Natural killer cell treated with Interleukin-12 subunit alpha and Interleukin-12 subunit beta and Interleukin-15 and Interleukin-18, amount 100 ng/mL, for 72 hours (primary cell): ENCODE measurements at regions not wholly inside any gene's neighbourhood (a gene's known extent, or its start where the extent isn't known, plus 50 kb on each side); places are given as distances from the start of the nearest gene placed in this dataset.

ENCODE experiments used
- ATAC-seq, 2 donors: fragments of 150-1000 bp; cut with Tn5 transposase in 1 of 2; sonication (Bioruptor Pico), chemical (Tn5 transposase) in 1 of 2; 2 replicates each; pipeline ENCODE4 v1.10.0; 2021
- DNase-seq: peaks from one replicate; pipeline ENCODE4 v3.0.0; 2022; ENCODE audit warnings: low spot score
- H3K27ac Mint-ChIP-seq, 2 donors: 1 replicate in 1 of 2; 2 replicates in 1 of 2; pipeline ENCODE4 v1.8.0; 2022; ENCODE audit warnings: mixed read lengths in 2 of 2, mild to moderate bottlenecking in 1 of 2, moderate library complexity in 1 of 2
- H3K27me3 Mint-ChIP-seq, 2 donors: 1 replicate in 1 of 2; 2 replicates in 1 of 2; pipeline ENCODE4 v1.8.0; 2022; ENCODE audit warnings: mixed read lengths in 2 of 2
- H3K36me3 Mint-ChIP-seq: one replicate; pipeline ENCODE4 v1.8.0; 2022; ENCODE audit warnings: mixed read lengths
- H3K4me1 Mint-ChIP-seq, 2 donors: 1 replicate in 1 of 2; 2 replicates in 1 of 2; pipeline ENCODE4 v1.8.0; 2022; ENCODE audit warnings: low read depth in 2 of 2, mixed read lengths in 2 of 2, mild to moderate bottlenecking in 1 of 2
- H3K4me3 Mint-ChIP-seq: one replicate; pipeline ENCODE4 v1.8.0; 2022; ENCODE audit warnings: mixed read lengths
- H3K9me3 Mint-ChIP-seq: 2 replicates; pipeline ENCODE4 v1.8.0; 2022; ENCODE audit warnings: mixed read lengths

DNA sequence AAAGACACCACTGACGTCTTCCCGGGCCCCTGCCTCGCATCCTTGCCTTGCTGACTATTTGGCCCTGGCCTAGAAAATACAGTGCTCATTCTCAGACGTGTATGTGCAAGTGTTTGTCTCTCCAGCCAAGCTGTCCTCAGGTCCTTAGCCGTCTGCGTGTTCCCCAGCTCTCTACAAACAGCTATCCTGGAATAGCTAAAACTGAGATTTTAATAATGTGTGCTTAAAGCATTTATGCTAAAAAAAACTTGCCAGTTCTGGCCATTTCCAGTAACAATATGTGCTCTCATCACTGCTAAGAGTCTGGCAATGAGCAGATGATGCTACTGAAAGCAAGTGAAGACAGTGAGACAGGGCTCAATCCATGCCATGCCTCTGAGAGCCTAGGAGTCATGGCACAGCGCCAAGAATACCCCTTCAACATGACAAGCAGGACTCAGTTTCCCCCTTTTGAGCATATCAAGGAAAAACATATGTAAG is 55.7 kb downstream of the IRF2BP2 start:
- H3K27me3 Mint-ChIP-seq: peaks cover 0 to 8% of the 10 kb centered on the region in 2 donors
- H3K36me3 Mint-ChIP-seq: no peaks in the 10 kb centered on the region
- no peaks in the 10 kb centered on the region for H3K9me3 Mint-ChIP-seq
- DNase-seq: no peak
- no peaks in the 10 kb centered on the region for H3K4me1 Mint-ChIP-seq
- no peak for ATAC-seq
- peak overlapping the region in 1 of 2 donors; percentile 25 for H3K27ac Mint-ChIP-seq
- no peak overlapping the region for H3K4me3 Mint-ChIP-seq

DNA sequence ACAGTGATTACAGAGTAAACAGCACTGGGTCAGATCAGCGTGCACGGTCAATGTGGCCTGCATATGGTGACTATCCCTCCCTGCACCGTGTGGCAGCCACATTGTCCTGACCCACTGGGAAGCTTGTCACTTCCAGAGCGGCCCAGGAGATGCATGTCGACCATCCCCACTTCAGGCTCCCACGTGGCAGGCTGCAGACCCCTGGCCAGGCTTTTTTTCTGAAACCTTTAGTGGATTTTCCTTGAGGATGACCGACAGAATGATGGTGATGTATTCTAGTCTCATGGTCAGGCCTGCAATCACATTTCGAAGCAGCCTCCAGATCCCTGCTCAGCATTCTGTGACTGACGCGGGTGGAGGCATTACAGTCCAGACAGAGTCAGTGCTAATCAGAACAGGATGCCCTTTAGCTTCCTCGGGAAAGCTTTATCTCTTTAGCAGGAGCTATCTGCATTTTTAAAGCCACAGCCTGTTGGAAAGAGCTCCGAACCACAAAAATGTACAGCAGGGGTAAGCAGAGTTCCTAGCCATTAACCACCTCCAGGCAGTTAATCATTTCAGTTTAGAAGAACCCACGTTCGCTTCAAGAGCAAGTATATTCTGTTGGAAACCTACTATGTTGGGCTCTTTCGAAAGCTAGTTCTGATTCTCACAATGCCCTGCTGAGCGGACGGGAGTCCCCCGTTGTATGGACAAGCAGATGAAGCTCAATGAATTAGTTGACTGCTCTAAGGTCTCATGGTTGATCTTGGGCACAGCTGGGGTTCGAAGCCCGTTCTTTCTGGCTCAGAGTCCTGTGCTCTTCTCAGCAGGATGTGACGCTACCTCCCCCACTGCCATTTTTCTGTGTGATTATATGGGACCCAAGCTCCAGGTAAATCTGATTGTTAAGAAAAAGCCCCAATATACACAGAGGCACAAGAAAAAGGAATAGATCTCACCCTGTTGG is 56.5 kb downstream of the IRF2BP2 start:
- no peaks in the 10 kb centered on the region for H3K36me3 Mint-ChIP-seq

DNA sequence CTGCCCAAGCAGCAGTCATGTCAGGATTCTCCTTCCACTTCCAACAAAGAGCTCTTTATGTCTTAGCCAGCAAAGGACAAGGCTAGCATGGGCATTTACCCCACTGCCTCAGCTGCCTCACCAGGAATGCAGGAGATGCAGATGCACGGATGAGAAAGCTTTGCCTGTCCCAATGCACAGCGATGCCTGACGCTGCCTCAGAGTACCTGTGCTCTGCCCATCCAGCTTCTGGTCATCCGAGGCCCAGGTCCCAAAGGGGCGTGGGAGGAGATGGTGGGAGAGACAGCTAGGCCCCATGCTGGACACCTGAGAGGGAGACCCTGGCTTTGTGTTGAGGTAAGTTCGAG is 59.0 kb downstream of the IRF2BP2 start:
- ATAC-seq (peak in 1 of 2 donors; percentile 27), DNase-seq (no peak)
- Mint-ChIP-seq H3K27me3 (peaks cover 0 to 8% of the 10 kb centered on the region in 2 donors), H3K4me3 (no peak overlapping the region), H3K36me3 (no peaks in the 10 kb centered on the region), H3K27ac (no peak overlapping the region), H3K4me1 (no peaks in the 10 kb centered on the region), H3K9me3 (no peaks in the 10 kb centered on the region)

More for the DNA sequence above, 56.5 kb downstream of the IRF2BP2 start:
- Mint-ChIP-seq H3K27me3 (peaks cover 0 to 8% of the 10 kb centered on the region in 2 donors), H3K4me1 (no peaks in the 10 kb centered on the region), H3K9me3 (no peaks in the 10 kb centered on the region), H3K27ac (peak overlapping the region in 1 of 2 donors; percentile 36), H3K4me3 (no peak overlapping the region)
- no peak for ATAC-seq
- no peak for DNase-seq

DNA sequence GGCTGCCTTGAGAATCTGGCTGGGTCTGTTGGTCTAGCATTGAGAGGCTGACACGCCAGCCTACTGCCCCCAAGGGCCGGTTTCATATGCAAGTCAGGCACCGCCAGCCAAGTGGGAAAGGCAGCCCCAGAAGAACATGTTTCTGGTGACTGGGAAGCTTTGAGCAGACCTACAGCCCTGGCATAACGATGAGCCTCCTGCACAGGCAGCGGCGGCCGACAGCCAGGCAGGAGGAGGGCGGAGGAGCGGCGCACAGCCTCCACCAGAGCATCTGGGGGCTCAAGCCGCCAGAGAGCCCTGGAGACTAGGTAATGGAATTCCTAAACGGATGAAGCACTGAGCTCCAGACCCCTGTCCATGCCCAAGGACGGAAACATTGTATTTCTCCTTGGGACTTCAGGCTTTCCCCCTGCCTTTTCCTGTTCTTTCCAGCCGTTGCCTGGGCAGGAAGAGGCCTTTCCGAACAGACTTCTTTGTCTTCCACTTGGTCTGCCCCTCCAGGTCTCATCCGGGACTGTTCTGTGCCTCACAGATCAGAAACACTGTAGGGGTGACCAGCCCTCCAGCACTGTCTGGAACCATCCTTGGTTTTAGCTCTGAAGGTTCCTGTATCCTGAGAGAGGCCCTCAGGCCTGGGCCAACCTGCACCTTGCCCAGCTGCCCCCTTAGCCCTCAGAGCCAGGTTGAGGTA is 59.5 kb downstream of the IRF2BP2 start:
- DNase-seq (no peak), ATAC-seq (peak; percentile 38 to 45)
- Mint-ChIP-seq H3K27me3 (peaks cover 0 to 8% of the 10 kb centered on the region in 2 donors), H3K27ac (no peak overlapping the region), H3K4me3 (no peak overlapping the region), H3K4me1 (no peaks in the 10 kb centered on the region), H3K36me3 (no peaks in the 10 kb centered on the region), H3K9me3 (no peaks in the 10 kb centered on the region)

DNA sequence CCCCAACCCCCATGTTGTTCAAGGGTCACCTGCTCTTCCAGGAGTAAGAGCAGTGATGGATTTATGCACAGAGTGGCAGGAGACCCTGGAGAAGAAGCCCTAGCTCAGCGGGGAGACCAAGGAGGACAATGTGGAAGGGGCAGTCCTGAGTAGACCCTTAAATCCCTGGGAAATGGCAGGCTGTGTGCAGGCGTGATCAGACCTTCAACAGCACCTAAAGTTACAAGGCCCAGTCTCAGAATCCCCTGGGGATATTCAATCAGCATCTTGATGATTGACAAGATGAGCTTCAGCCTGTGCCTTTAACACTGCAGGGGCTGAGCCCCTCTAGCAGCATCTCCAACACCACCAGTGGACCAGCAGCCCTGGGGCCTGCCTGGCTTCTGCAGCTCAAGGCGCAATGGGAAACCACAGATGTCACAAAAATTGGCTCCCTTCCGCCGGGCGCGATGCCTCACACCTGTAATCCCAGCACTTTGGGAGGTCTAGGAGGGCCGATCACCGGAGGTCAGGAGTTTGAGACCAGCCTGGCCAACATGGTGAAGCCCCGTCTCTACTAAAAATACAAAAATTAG is 60.4 kb downstream of the IRF2BP2 start:
- ATAC-seq: no peak
- Mint-ChIP-seq H3K27me3 (peaks cover 0 to 14% of the 10 kb centered on the region in 2 donors), H3K27ac (no peak overlapping the region), H3K36me3 (no peaks in the 10 kb centered on the region), H3K9me3 (no peaks in the 10 kb centered on the region), H3K4me3 (no peak overlapping the region), H3K4me1 (peaks cover 0 to 8% of the 10 kb centered on the region in 2 donors)
- no peak for DNase-seq

DNA sequence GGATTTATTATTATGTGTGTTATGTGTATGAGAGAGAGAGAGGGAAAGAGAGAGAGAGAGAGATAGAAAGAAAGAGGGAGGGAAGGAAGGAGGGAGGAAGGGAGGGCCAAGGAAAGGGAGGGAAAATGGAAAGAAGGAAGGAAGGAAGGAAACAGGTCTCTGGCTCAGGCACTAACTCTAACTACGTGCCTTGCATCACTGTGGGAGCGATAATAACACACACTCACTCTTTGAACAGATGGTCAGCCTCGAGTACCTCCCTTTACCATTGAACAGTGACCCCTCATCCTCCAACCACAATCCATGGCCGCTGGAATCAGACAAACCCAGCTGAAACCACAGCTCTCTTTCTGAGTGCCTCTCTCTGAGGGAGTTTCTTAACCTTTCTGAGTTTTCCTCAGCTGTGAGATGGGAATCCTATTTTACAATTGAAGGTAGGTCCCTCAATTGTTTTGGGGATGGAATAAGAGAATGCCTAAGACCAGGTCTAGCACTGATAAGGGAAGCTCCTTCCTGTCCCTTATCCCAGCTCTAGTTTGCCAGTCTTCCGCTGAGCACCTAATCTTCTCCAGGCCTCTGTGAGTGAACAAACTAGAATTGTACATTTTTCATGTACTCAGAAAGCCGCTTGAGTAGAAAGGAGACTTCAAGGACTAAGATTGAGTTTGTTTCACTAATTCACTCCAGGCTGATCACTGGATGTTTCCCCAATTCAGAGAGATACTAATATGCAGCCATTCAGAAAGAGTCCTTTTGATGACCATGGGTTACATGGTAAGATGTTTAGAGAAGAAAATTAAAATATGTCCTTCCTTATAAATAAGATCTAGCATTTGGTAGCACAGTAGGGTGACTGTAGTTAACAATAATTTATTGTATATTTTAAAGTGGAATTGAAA is 62.8 kb downstream of the IRF2BP2 start:
- Mint-ChIP-seq H3K27ac (peak overlapping the region in 1 of 2 donors; percentile 10), H3K9me3 (no peaks in the 10 kb centered on the region), H3K4me3 (no peak overlapping the region), H3K27me3 (peaks cover 0 to 16% of the 10 kb centered on the region in 2 donors), H3K36me3 (no peaks in the 10 kb centered on the region), H3K4me1 (peaks cover 0 to 8% of the 10 kb centered on the region in 2 donors)
- DNase-seq (no peak), ATAC-seq (no peak)

DNA sequence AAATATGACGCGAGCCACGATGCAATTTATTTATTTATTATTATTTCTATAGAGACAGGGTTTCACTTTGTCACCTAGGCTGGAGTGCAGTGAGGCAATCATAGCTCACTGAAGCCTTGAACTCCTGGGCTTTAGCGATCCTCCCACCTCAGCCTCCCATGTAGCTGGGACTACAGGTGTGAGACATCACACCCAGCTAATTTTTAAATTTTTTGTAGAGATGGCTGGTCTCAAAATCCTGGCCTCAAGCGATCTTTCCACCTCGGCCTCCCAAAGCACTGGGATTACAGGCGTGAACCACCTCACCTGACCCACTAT is 63.6 kb downstream of the IRF2BP2 start:
- ATAC-seq (no peak), DNase-seq (no peak)
- Mint-ChIP-seq H3K4me1 (peaks cover 0 to 8% of the 10 kb centered on the region in 2 donors), H3K4me3 (no peak overlapping the region), H3K9me3 (no peaks in the 10 kb centered on the region), H3K36me3 (no peaks in the 10 kb centered on the region), H3K27ac (peak overlapping the region in 1 of 2 donors; percentile 10), H3K27me3 (peaks cover 0 to 16% of the 10 kb centered on the region in 2 donors)

DNA sequence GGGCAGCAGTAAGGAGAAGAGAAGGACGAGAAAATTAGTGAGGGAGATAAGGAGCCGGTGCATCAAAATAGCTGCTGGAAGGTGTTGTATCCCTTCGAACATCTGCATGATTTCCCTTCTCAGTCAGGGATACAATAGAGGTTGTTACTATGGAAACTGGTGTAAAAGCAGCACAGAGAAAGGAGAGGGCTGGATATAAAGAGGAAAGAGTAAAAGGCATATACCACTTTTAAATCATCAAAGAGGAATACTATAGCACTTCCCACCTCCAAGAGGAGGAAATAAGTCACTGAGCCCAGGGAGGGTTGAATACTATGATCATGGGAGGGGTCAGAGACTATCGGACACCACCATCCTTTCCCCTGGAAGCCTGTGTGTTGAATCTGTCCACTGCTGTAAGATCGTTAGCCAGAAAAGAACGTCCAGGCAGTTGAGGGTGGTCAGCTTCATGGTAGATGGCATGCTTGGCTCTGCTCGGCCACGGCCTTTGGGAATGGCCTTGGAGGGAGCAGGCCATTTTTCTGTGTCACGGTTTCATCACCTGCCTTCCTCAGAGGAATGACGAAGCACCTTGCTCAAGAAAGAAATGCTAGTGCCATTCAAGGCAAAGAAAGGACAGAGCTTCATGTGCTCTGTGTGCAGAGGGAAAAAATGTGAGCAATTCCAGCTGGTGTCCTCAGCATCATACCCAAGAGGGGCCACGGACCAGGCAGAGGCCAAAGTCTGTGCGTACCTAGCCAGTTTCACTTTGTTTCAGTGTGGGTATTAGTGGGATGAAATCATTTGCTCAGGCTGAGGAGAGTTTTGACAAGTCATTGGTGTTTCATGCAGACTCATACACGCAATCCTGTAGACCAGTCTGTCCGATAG is 64.2 kb downstream of the IRF2BP2 start:
- Mint-ChIP-seq H3K4me1 (peaks cover 0 to 8% of the 10 kb centered on the region in 2 donors), H3K36me3 (no peaks in the 10 kb centered on the region), H3K9me3 (no peaks in the 10 kb centered on the region), H3K27me3 (peaks cover 0 to 16% of the 10 kb centered on the region in 2 donors), H3K4me3 (no peak overlapping the region), H3K27ac (peak overlapping the region in 1 of 2 donors; percentile 14)
- DNase-seq (no peak), ATAC-seq (no peak)

DNA sequence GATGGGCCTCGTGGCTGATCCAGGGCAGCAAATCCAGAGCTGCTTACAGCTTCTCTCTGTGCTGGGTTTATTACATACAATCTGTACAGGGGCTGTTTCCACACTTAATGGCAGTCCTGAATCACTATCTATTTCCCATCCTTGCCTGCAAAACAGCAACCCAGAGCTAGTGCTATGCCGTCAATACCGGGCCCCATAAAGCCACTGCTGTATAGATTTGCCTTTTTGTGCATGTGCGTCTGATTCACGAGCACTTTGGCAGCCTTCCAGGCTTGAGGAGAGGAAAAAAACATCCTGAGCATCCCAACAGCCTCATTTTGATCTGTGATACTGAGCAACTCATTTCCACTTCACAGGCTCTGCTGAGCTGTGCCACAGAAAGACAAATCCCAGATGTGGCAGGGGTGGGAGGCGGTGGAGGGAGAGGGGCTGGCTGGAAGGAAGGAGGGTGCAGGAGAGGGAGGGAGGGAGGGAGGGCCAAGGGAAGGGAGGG is 65.2 kb upstream of the TARBP1 start:
- Mint-ChIP-seq H3K27ac (peak overlapping the region in 1 of 2 donors; percentile 14), H3K36me3 (no peaks in the 10 kb centered on the region), H3K4me3 (no peak overlapping the region), H3K4me1 (peaks cover 0 to 8% of the 10 kb centered on the region in 2 donors), H3K9me3 (no peaks in the 10 kb centered on the region), H3K27me3 (peaks cover 0 to 16% of the 10 kb centered on the region in 2 donors)
- no peak for DNase-seq
- no peak for ATAC-seq

DNA sequence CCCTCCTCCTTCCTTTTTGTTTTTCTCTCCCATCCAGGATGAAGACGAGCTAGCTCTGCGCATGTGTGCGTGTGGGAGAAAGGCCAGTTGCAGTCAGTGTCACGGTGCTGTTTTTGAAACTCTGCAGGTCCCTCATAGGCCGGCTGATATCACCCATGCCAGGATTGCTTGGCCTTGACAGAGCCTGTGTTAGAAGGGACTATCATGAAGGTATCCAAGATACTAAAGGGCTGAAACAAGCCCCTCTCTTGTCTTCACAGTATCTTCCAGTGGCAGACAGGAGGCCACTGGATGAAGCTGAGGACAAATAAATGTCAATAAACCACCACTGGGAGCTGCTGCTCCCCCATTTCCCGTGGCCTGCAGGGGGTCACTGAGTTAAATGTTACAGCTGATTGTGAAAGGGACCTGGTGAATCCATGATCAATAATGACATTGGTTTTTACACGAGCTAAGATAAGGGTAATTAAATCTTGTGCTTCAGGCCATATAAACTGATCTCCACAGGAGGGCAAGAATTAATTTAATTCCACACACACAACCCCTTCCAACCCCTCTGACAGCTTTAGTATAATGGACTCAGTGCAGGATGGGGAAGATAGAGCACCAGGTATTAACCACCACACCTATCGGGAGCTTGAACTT is 64.6 kb upstream of the TARBP1 start:
- no peak for DNase-seq
- Mint-ChIP-seq H3K4me3 (no peak overlapping the region), H3K27me3 (peaks cover 0 to 16% of the 10 kb centered on the region in 2 donors), H3K4me1 (peaks cover 0 to 8% of the 10 kb centered on the region in 2 donors), H3K9me3 (no peaks in the 10 kb centered on the region), H3K27ac (no peak overlapping the region), H3K36me3 (no peaks in the 10 kb centered on the region)
- ATAC-seq: no peak

DNA sequence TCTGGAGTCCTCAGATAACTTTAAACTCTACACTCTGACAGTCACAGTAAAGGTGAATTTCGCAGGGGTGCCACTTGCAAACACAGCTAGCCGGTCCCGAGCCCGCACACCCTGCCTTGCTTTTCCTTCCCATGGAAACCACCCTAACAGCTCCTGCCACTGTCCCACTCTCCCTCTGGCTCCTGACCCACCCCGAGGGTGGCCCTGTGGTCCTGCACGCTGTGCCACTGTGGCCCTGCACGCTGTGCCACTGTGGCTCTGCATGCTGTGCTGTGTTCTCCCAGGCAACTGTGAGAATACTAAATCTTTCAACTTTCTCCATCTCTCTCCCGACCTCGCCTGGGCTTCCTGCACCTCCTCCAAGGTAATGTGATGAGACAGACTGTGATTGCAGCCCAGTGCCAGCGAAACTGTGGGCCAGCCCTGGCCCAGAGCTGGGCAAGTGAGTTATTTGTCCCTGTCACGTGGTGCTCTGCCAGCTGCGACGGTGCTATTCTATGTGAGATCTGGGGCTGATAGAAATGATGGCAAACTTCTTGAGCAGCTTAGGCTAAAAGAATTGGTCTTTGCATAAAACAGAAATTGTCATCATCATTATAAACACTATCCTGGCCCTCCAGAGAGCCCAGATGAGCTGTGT is 63.4 kb upstream of the TARBP1 start:
- H3K4me1 Mint-ChIP-seq: peaks cover 0 to 8% of the 10 kb centered on the region in 2 donors
- H3K27ac Mint-ChIP-seq: no peak overlapping the region
- H3K4me3 Mint-ChIP-seq: no peak overlapping the region
- ATAC-seq (no peak), DNase-seq (no peak)
- H3K9me3 Mint-ChIP-seq: no peaks in the 10 kb centered on the region
- no peaks in the 10 kb centered on the region for H3K36me3 Mint-ChIP-seq
- peaks cover 0 to 16% of the 10 kb centered on the region in 2 donors for H3K27me3 Mint-ChIP-seq
